Gastrocnemius medialis (tissue), 4 donors: ENCODE measurements at regions not wholly inside any gene's neighbourhood (a gene's known extent, or its start where the extent isn't known, plus 50 kb on each side); places are given as distances from the start of the nearest gene placed in this dataset.

Source experiments
- CTCF ChIP-seq, 5 experiments: fragments of 450-650 bp in 3 of 5; fragments of 200-600 bp in 2 of 5; sonication (generic) in 2 of 5; IDR thresholded peaks in 4 of 5; conservative IDR thresholded peaks in 1 of 5; 1 replicate in 4 of 5; 2 replicates in 1 of 5; pipeline ENCODE4 v1.5.1; 2016 to 2019; ENCODE audit warnings: antibody characterized with exemption in 5 of 5, mild to moderate bottlenecking in 3 of 5, moderate library complexity in 3 of 5
- POLR2A ChIP-seq, 2 donors: fragments of 450-650 bp; IDR thresholded peaks; one replicate each; pipeline ENCODE4 v1.6.1; 2017; ENCODE audit warnings: antibody characterized with exemption in 2 of 2, mild to moderate bottlenecking in 2 of 2, moderate library complexity in 2 of 2

GRCh38 chr6:47420394-47421371, 56.9 kb upstream of the CD2AP start:
- TF ChIP-seq CTCF (IDR thresholded peaks at IDR 0.05 in 4 of 5, conservative IDR thresholded peaks at IDR 0.05 in 1 of 5): no peak
- no peak for TF ChIP-seq POLR2A (IDR thresholded peaks at IDR 0.05)
